Mucosa of rectum (tissue), 2 donors: ENCODE measurements at regions not wholly inside any gene's neighbourhood (a gene's known extent, or its start where the extent isn't known, plus 50 kb on each side); places are given as distances from the start of the nearest gene placed in this dataset.
"Not testable (repeated sequence)": the region's sequence is repeated elsewhere in the genome, so short reads cannot be mapped to it uniquely, and the experiment has no call there.

Experiments
- H3K27ac ChIP-seq, 2 donors: one replicate each; pipeline ENCODE4 v1.7.0; 2013; ENCODE audit warnings: inconsistent platforms in 2 of 2, low read depth in 2 of 2, low read length in 2 of 2
- H3K27me3 ChIP-seq, 2 donors: one replicate each; pipeline ENCODE4 v1.7.0; 2013; ENCODE audit warnings: low read length in 2 of 2; ENCODE audit not compliant: control insufficient read depth in 2 of 2, insufficient read depth in 2 of 2
- H3K36me3 ChIP-seq, 2 donors: one replicate each; pipeline ENCODE4 v1.7.0; 2013; ENCODE audit warnings: low read length in 2 of 2; ENCODE audit not compliant: control insufficient read depth in 2 of 2, insufficient read depth in 2 of 2
- H3K4me1 ChIP-seq, 2 donors: one replicate each; pipeline ENCODE4 v1.7.0; 2013; ENCODE audit warnings: low read length in 2 of 2, mild to moderate bottlenecking in 1 of 2; ENCODE audit not compliant: control insufficient read depth in 2 of 2, insufficient read depth in 2 of 2
- H3K4me3 ChIP-seq, 2 donors: one replicate each; pipeline ENCODE4 v1.7.0; 2013; ENCODE audit warnings: low read length in 2 of 2
- H3K9ac ChIP-seq, 2 donors: one replicate each; pipeline ENCODE4 v1.7.0; 2013; ENCODE audit warnings: low read length in 2 of 2, low read depth in 1 of 2, mild to moderate bottlenecking in 1 of 2
- H3K9me3 ChIP-seq, 2 donors: one replicate each; pipeline ENCODE4 v1.7.0; 2013; ENCODE audit warnings: low read length in 2 of 2; ENCODE audit not compliant: control insufficient read depth in 2 of 2
- donor health status: healthy.
- donor health status: Normal muscosa, but diverticular disease.

DNA sequence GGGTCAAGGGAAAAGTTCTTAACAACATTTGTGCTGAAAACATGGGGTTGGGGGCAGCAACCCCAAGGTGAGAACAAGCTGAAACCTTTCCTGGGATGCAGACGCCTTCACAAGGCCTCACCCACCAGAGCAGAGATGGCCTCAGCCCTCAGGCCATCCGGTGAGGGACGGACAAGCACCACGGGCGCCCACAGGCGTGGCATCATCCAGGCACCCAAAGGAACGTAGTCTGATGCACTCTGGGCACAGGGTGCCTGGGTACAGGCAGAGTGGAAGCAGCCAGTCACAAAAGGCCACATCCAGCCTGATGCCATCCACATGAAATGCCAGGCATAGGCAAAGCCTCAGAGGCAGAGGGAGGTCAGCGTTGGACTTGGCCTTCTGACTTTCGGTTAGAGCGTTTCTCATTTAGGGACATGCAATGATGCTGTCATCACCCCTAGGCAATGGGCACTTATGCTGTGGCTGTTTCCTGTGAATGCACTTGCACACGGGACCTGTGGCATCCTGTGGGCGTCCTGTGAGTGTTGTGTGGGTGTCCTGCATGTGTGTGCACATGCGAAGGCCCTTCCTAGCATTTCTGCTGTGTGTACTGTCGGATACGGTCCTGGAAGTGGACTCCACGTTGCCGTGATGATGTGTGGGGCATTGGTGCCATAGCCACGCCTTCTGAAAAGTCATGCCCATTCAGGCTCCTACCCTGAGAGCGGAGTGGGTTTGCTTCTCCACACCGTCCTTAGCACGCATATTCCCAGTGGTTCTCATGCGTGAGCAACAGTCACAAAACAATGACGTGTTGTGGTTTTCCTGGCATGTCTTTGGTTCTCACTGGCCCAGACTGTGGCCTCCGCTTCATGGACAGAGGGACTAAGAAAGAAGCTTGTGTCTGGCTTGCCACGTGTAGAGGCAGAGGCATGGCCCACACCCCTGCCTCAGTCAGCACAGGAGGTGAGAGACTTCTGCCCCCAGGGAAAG lies 52.7 kb upstream of the ZNF469 start:
- Histone ChIP-seq H3K9ac (no peak overlapping the region), H3K4me1 (no peaks in the 10 kb centered on the region), H3K36me3 (no peaks in the 10 kb centered on the region), H3K27ac (no peak overlapping the region), H3K9me3 (no peaks in the 10 kb centered on the region), H3K27me3 (no peaks in the 10 kb centered on the region), H3K4me3 (no peak overlapping the region)

DNA sequence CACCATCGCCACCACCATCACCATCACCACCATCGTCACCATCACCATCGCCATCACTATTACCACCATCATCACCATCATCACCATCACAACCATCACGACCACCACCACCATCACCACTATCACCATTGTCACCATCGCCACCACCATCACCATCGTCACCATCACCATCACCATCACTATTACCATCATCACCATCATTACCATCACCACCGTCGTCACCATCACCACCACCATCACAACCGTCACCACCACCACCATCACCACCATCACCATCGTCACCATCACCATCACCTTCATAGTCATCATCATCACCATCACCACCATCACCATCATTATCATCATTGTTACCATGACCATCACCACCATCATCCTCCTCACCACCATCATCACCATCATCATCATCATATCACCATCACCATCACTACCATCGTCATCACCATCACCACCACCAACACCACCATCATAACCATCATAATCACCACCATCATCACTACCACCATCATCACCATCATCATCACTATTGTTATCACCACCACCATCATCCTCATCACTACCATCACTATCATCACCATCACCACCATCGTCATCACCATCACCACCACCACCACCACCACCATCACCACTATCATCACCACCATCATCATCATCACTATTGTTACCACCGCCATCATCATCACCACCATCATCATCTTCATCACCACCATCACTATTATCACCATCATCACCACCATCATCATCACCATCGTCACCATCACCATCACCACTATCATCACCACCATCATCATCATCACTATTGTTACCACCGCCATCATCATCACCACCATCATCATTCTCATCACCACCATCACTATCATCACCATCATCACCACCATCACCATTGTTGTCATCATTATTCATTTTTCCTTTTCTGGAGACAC lies 51.5 kb upstream of the ZNF469 start:
- no peaks in the 10 kb centered on the region for H3K9me3 ChIP-seq
- no peak overlapping the region for H3K4me3 ChIP-seq
- no peaks in the 10 kb centered on the region for H3K36me3 ChIP-seq
- H3K4me1 ChIP-seq, result no peaks in the 10 kb centered on the region
- H3K9ac ChIP-seq, result no peak overlapping the region
- H3K27me3 ChIP-seq, result no peaks in the 10 kb centered on the region
- H3K27ac ChIP-seq, result no peak overlapping the region

DNA sequence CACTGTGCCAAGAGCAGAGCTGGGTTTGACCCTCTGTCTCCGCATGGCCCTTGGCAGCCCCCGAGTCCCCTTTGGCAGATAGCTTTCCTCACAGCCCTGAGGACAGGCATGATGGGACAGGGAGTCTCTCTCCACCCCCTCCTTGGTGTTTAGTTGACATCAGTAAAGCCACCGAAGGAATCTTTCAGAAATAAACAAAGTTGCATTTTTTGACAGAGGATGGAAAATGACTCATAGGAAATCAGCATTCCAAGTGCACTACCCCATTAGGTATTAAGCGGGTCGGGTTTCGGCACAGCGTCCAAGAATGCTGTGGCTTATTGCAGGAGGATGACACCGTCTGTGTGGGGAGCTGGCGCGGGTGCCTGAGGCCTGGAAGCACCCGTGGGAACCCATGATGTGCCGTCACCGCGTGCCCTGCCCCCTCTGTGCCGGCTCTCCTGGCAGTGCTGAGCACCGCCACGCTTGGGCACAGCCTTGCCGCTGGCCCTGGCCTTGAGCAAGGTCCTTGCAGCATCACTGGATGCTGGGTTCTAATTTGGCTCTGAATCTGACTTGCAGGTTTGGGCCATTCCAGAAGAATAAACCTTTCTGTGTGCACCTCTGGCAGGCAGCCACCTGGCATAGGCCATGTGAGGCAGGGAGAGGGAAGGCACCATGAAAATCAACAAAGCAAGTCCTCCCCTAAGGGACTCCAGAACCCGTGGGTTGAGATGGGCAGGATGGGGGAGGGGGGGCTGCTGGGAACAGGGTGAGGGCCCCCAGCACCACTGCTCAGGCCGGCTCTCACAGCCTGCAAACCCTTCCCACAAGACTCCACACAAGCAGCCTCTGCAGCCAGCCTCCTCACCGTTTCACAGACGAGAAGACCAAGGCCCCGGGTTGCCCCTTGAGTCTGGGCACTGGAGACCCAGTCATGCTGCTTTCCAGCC lies 50.5 kb upstream of the ZNF469 start:
- Histone ChIP-seq H3K4me1 (no peaks in the 10 kb centered on the region), H3K4me3 (no peak overlapping the region), H3K27me3 (no peaks in the 10 kb centered on the region), H3K27ac (no peak overlapping the region), H3K9ac (no peak overlapping the region), H3K36me3 (no peaks in the 10 kb centered on the region), H3K9me3 (no peaks in the 10 kb centered on the region)

DNA sequence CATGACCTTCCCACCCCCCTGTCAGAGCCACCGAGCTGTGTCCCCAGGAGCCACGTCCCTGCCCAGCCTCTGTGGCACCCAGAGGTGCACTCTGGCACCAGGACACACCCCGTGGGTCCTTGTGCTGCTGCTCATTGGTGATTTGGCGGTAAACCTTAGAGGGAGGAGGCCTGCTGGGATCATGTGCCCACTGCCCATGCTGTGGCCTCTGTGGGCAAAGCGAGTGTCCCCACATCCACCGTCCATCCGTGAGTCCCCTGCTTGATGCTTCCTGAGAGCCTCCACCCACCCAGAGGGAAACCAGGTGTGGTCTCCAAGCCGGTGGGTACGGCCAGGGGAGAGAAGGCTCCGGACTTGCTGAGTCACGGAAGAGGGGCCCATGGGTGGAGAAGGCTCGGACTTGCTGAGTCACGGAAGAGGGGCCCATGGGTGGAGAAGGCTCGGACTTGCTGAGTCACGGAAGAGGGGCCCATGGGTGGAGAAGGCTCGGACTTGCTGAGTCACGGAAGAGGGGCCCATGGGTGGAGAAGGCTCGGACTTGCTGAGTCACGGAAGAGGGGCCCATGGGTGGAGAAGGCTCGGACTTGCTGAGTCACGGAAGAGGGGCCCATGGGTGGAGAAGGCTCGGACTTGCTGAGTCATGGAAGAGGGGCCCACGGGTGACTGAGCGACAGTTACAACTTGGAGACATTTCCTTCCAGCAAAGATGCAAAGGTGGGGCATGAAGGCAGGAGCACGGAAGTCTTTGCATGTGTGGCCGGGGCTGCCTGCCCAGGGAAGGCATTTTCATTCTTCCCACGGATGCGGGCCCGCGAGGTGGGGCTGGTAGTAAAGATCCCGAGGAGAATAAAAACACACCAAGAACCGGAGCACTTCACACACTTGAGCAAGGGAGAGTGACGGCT lies 49.6 kb upstream of the ZNF469 start:
- not testable (repeated sequence) for H3K9me3 ChIP-seq, H3K27ac ChIP-seq, H3K36me3 ChIP-seq, H3K4me1 ChIP-seq, H3K4me3 ChIP-seq, H3K27me3 ChIP-seq, H3K9ac ChIP-seq
